AG09319 (cell line): ENCODE measurements at regions not wholly inside any gene's neighbourhood (a gene's known extent, or its start where the extent isn't known, plus 50 kb on each side); places are given as distances from the start of the nearest gene placed in this dataset.

Source experiments
- DNase-seq: peaks from one replicate; pipeline ENCODE4 v3.0.0-alpha.2; 2010; ENCODE audit warnings: low read depth; ENCODE audit errors: extremely low read depth
- CTCF ChIP-seq: IDR thresholded peaks from 2 replicates; pipeline ENCODE4 v1.5.1; 2011; ENCODE audit warnings: low read depth, mild to moderate bottlenecking, inconsistent platforms, low read length, moderate library complexity

- no peak for TF ChIP-seq CTCF
- DNase-seq = no peak
These were observed 81.6 kb upstream of the MDFIC2 start for GRCh38 chr3:70393881-70394612.

- DNase-seq = no peak
- no peak for TF ChIP-seq CTCF
These were observed 79.8 kb upstream of the MDFIC2 start for GRCh38 chr3:70392227-70392626.

- TF ChIP-seq CTCF = no peak
- DNase-seq = no peak
These were observed 75.5 kb upstream of the MDFIC2 start for GRCh38 chr3:70387889-70388288.

DNA sequence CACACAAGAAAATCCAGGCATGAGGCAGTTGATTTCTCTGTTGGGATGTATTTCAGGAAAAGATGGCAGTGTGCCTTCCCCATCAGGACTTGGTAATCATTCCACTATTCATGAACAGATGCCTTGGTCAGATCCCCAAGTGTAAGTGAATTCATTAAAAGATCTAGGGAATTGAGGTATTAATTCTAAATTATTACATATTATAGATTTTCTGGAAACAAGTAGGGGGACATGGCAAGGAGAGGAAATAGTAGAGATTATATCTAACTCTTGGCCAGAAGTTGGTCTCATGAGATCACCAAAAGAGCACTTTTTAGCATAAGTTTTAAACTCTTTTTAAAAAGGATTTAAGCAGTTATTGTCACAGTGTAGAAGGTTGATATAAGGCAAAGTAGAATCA, 74.4 kb upstream of the MDFIC2 start:
- no peak for DNase-seq
- TF ChIP-seq CTCF = no peak

- no peak for DNase-seq
- no peak for TF ChIP-seq CTCF
These were observed 73.6 kb upstream of the MDFIC2 start for GRCh38 chr3:70386043-70386442.

DNA sequence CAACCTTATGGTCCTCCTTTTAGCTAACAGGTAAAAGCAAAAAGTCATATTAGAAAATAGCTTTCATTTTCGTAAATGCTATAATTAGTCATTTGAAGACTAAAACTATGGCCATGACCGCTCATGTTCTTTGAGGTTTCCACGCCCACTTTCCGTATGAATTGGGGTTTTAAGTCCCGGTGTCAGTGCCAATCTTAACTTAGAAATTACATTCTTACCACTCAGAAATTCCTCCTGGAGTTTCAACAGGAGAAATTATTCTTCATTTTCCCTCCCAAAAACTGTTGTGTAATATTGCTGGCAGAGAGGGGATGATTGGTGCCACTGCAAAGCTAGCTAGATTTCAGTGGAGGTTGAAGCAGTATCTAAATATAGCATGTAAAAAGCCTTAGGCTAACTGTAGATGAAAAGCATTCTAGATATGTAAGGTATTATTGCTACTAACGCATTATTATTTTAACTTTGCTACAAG, 71.0 kb upstream of the MDFIC2 start:
- DNase-seq = no peak
- TF ChIP-seq CTCF = no peak

- TF ChIP-seq CTCF = no peak
- DNase-seq = no peak
These were observed 61.7 kb upstream of the MDFIC2 start for GRCh38 chr3:70374179-70374578.
